ENCODE measurements at regions not wholly inside any gene's neighbourhood (a gene's known extent, or its start where the extent isn't known, plus 50 kb on each side); places are given as distances from the start of the nearest gene placed in this dataset.

- DNase-seq (ENCODE audit: low spot score), result no peak
Observed at GRCh38 chr9:28834156-28834555, 1260.9 kb upstream of the C9orf72 start.

GRCh38 chr9:28839778-28840430 is 1266.6 kb upstream of the C9orf72 start:
- no peak for DNase-seq (ENCODE audit: low spot score)

GRCh38 chr9:28841775-28842174 is 1268.5 kb upstream of the C9orf72 start:
- no peak for DNase-seq (ENCODE audit: low spot score)

GRCh38 chr9:28847331-28847730 is 1274.0 kb upstream of the C9orf72 start:
- no peak for DNase-seq (ENCODE audit: low spot score)

- no peak for DNase-seq (ENCODE audit: low spot score)
Observed at GRCh38 chr9:28848671-28849070, 1275.4 kb upstream of the C9orf72 start.

GRCh38 chr9:28853477-28853876 is 1280.2 kb upstream of the C9orf72 start:
- DNase-seq (ENCODE audit: low spot score), result no peak

GRCh38 chr9:28866951-28867350 is 1293.7 kb upstream of the C9orf72 start:
- DNase-seq (ENCODE audit: low spot score), result no peak

GRCh38 chr9:28868228-28868990 is 1295.1 kb upstream of the C9orf72 start:
- DNase-seq (ENCODE audit: low spot score), result no peak

- no peak for DNase-seq (ENCODE audit: low spot score)
Observed at GRCh38 chr9:28882529-28882928, 1309.2 kb upstream of the C9orf72 start.

- DNase-seq (ENCODE audit: low spot score), result no peak
Observed at GRCh38 chr9:28883234-28883633, 1310.0 kb upstream of the C9orf72 start.

GRCh38 chr9:28887188-28887884 is 1314.1 kb upstream of the C9orf72 start:
- no peak for DNase-seq (ENCODE audit: low spot score)

GRCh38 chr9:28888806-28889205 is 1315.5 kb upstream of the C9orf72 start:
- DNase-seq (ENCODE audit: low spot score), result no peak

GRCh38 chr9:28892538-28892937 is 1319.3 kb upstream of the C9orf72 start:
- DNase-seq (ENCODE audit: low spot score), result no peak

- DNase-seq (ENCODE audit: low spot score), result no peak
Observed at GRCh38 chr9:28899267-28899666, 1326.0 kb upstream of the C9orf72 start.

- DNase-seq (ENCODE audit: low spot score), result no peak
Observed at GRCh38 chr9:28899926-28900325, 1326.6 kb upstream of the C9orf72 start.

- DNase-seq (ENCODE audit: low spot score), result no peak
Observed at GRCh38 chr9:28900406-28900805, 1327.1 kb upstream of the C9orf72 start.

- DNase-seq (ENCODE audit: low spot score), result no peak
Observed at GRCh38 chr9:28909526-28909925, 1336.2 kb upstream of the C9orf72 start.

- DNase-seq (ENCODE audit: low spot score), result no peak
Observed at GRCh38 chr9:28912621-28913020, 1339.3 kb upstream of the C9orf72 start.

GRCh38 chr9:28915202-28915930 is 1342.1 kb upstream of the C9orf72 start:
- DNase-seq (ENCODE audit: low spot score), result no peak

GRCh38 chr9:28916348-28916747 is 1343.1 kb upstream of the C9orf72 start:
- DNase-seq (ENCODE audit: low spot score), result no peak

GRCh38 chr9:28921857-28922500 is 1348.7 kb upstream of the C9orf72 start:
- no peak for DNase-seq (ENCODE audit: low spot score)

GRCh38 chr9:28922891-28923290 is 1349.6 kb upstream of the C9orf72 start:
- DNase-seq (ENCODE audit: low spot score), result no peak

All from AG08395 (cell line).